Heart left ventricle (tissue), 16 donors: ENCODE measurements at regions not wholly inside any gene's neighbourhood (a gene's known extent, or its start where the extent isn't known, plus 50 kb on each side); places are given as distances from the start of the nearest gene placed in this dataset.

Experiments used
- ATAC-seq, 4 donors: fragments of 200-7000 bp; cut with Tn5 transposase; one replicate each; pipeline ENCODE4 v1.9.1; 2020 to 2022; ENCODE audit warnings: moderate library complexity in 4 of 4, mild to moderate bottlenecking in 3 of 4, moderate number of reproducible peaks in 1 of 4
- DNase-seq, 5 donors: peaks; one replicate each; pipeline ENCODE4 v3.0.0-alpha.2; 2020
- H3K27ac ChIP-seq, 12 donors: fragments of 200-600 bp; sonication (generic) in 4 of 12; one replicate each; pipeline versions ENCODE4 v1.5.0 to v1.8.0; 2016 to 2022; ENCODE audit warnings: mild to moderate bottlenecking in 2 of 12
- H3K27me3 ChIP-seq, 9 donors: fragments of 200-600 bp; sonication (generic) in 2 of 9; one replicate each; pipeline versions ENCODE4 v1.5.1 to v1.8.0; 2016 to 2022; ENCODE audit warnings: mild to moderate bottlenecking in 3 of 9
- H3K36me3 ChIP-seq, 9 donors: fragments of 200-600 bp; sonication (generic) in 2 of 9; one replicate each; pipeline versions ENCODE4 v1.5.0 to v1.8.0; 2018 to 2022; ENCODE audit warnings: mild to moderate bottlenecking in 2 of 9
- H3K4me1 ChIP-seq, 12 donors: fragments of 200-600 bp; sonication (generic) in 4 of 12; one replicate each; pipeline versions ENCODE4 v1.5.0 to v1.8.0; 2016 to 2022; ENCODE audit warnings: mild to moderate bottlenecking in 3 of 12
- H3K4me3 ChIP-seq, 12 donors: fragments of 200-600 bp; sonication (generic) in 4 of 12; one replicate each; pipeline versions ENCODE4 v1.5.0 to v1.8.0; 2017 to 2022; ENCODE audit warnings: mild to moderate bottlenecking in 9 of 12, moderate library complexity in 4 of 12
- H3K9me3 ChIP-seq, 12 donors: fragments of 200-600 bp; sonication (generic) in 4 of 12; one replicate each; pipeline versions ENCODE4 v1.5.0 to v1.8.0; 2016 to 2022; ENCODE audit warnings: mild to moderate bottlenecking in 1 of 12
- CTCF ChIP-seq, 12 donors: fragments of 200-600 bp; sonication (generic) in 4 of 12; IDR thresholded peaks; one replicate each; pipeline versions ENCODE4 v1.5.0 to v1.8.0; 2018 to 2022; ENCODE audit warnings: antibody characterized with exemption in 12 of 12, mild to moderate bottlenecking in 5 of 12
- POLR2A ChIP-seq, 2 donors: fragments of 450-650 bp; IDR thresholded peaks; one replicate each; pipeline ENCODE4 v1.6.1; 2017; ENCODE audit warnings: antibody characterized with exemption in 2 of 2, mild to moderate bottlenecking in 2 of 2, moderate library complexity in 2 of 2
- WGBS, 4 donors: extraction: QIAGEN DNeasy Blood & Tissue Kit in 2 of 4; methylation state at CpG; one replicate each; pipeline versions ENCODE4 v1.1.5 to v1.1.7; 2013 to 2018; 5-methylcytosine and 5-hydroxymethylcytosine counted together
- intact Hi-C, 10 donors: fragments of 100-400 bp; cut with DNase I; formaldehyde crosslinking; loops; one replicate each; pipeline versions ENCODE4 v1.11.1 to v1.14.2; 2022
- donor health status: ischemic (EF 13 %, LVEDD 7.1; RV severe dilation, severe dysfunction).
- donor health status: healthy with polysubstance abuse.
- donor health status: DM: no; HTN: yes; CAD: no.
- donor health status: DM: no; HTN: no; CAD: no.
- donor health status: ischemic (EF 25% LVEDD 6.9; RV normal size, moderate dysfunction).
- donor health status: ischemic (EF 25% LVEDD 5.7; RV mildly dilated, moderate dysfunction).
- donor health status: healthy.
- donor health status: DM: yes; HTN: yes; CAD: no.
- donor health status: ischemic (EF 35%, LVEDD 5.7; RV mildly dilated, moderate dysfunction).
- donor health status: nonischemic (EF 11% LVEDD 7.7; RV severe dilation, severe dysfunction).
- donor health status: DM: yes; HTN: yes; CAD: no.
- donor health status: PGD.
- donor health status: ischemic (EF 29% LVEDD 5.4; RV normal size, mild dysfunction).
- donor health status: nonischemic (EF 23%, LVEDD 6.1; RV moderate dilation, normal function).

GRCh38 chr6:11323666-11324452, 91.4 kb upstream of the NEDD9 start:
- ATAC-seq: peak; percentile 30 to 82 (median 64)

GRCh38 chr6:11322252-11322885, 89.9 kb upstream of the NEDD9 start:
- H3K36me3 ChIP-seq: no peaks in the 10 kb centered on the region
- H3K27ac ChIP-seq: no peak overlapping the region
- 83 to 84% (median 83%) methylated on average over 8 of the region's 8 CpGs for WGBS, 4 donors
- ATAC-seq (no peak), DNase-seq (no peak)
- H3K27me3 ChIP-seq: no peaks in the 10 kb centered on the region
- H3K4me3 ChIP-seq: no peak overlapping the region
- peaks cover 0 to 47% (median 12%) of the 10 kb centered on the region in 12 donors for H3K4me1 ChIP-seq
- intact Hi-C loops: no loop called here
- TF ChIP-seq POLR2A (IDR thresholded peaks at IDR 0.05) (no peak), CTCF (IDR thresholded peaks at IDR 0.05) (no peak)
- H3K9me3 ChIP-seq: no peaks in the 10 kb centered on the region

More at GRCh38 chr6:11323666-11324452, 91.4 kb upstream of the NEDD9 start:
- Histone ChIP-seq H3K4me1 (peaks cover 0 to 32% (median 3%) of the 10 kb centered on the region in 12 donors), H3K27me3 (no peaks in the 10 kb centered on the region), H3K27ac (peak overlapping the region in 1 of 12 donors; percentile 62), H3K4me3 (no peak overlapping the region), H3K36me3 (no peaks in the 10 kb centered on the region), H3K9me3 (no peaks in the 10 kb centered on the region)
- DNase-seq: peak in 3 of 5 donors; percentile 52 to 63 (median 53)
- no peak for TF ChIP-seq POLR2A (IDR thresholded peaks at IDR 0.05)
- no peak for TF ChIP-seq CTCF (IDR thresholded peaks at IDR 0.05)
- 85 to 93% (median 89%) methylated on average over 16 of the region's 16 CpGs for WGBS, 4 donors
- intact Hi-C loops: no loop called here

- DNase-seq (no peak), ATAC-seq (no peak)
- Histone ChIP-seq H3K4me1 (peaks cover 0 to 53% (median 13%) of the 10 kb centered on the region in 12 donors), H3K4me3 (no peak overlapping the region), H3K36me3 (no peaks in the 10 kb centered on the region), H3K27ac (peak overlapping the region in 4 of 12 donors; percentile 1 to 38 (median 26)), H3K27me3 (no peaks in the 10 kb centered on the region), H3K9me3 (no peaks in the 10 kb centered on the region)
- TF ChIP-seq POLR2A (IDR thresholded peaks at IDR 0.05) (no peak), CTCF (IDR thresholded peaks at IDR 0.05) (no peak)
- 59 to 69% (median 64%) methylated on average over 9 of the region's 9 CpGs for WGBS, 4 donors
- intact Hi-C loops: no loop called here
Measured at GRCh38 chr6:11320914-11321597, 88.6 kb upstream of the NEDD9 start.
